GM12892 (cell line): ENCODE measurements at regions not wholly inside any gene's neighbourhood (a gene's known extent, or its start where the extent isn't known, plus 50 kb on each side); places are given as distances from the start of the nearest gene placed in this dataset.

ENCODE experiments used
- POLR2A ChIP-seq: IDR thresholded peaks from 2 replicates; pipeline ENCODE4 v1.6.1; 2011; ENCODE audit warnings: low read depth, low read length, control low read depth
- POLR2AphosphoS5 ChIP-seq: IDR thresholded peaks from 2 replicates; pipeline ENCODE4 v1.6.1; 2011; ENCODE audit warnings: low read depth, low read length, control low read depth
- TAF1 ChIP-seq: IDR thresholded peaks from 2 replicates; pipeline ENCODE4 v1.6.1; 2011; ENCODE audit warnings: low read depth, mild to moderate bottlenecking, control low read depth, low read length, borderline replicate concordance

DNA sequence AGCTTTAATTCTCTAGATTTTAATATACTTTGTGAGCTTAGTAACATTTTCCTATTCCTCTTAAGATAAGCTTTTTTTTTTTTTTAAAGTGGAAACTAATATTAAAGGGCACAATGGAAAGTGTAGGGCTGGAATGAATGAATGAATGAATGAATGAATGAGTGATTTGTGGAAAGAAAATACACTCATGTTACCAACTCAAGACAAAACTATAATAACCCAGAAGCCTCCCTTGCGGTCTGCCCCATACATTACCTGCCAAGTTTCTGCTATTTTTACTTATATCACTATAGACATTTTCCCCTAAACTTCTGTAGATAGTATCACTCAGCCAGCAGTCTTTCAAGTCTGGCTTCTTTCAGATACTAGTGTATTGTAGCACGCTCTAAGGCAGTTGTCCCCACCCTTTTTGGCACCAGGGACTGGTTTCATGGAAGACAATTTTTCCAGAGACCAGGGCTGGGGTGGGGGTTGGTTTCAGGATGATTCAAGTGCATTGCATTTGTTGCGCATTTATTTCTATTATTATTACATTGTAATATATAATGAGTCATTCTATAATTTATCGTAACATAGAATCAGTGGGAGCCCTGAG, 932.2 kb downstream of the TBC1D22A start:
- TF ChIP-seq POLR2A (no peak), POLR2AphosphoS5 (no peak), TAF1 (no peak)
